GM12872 (cell line): ENCODE measurements at regions not wholly inside any gene's neighbourhood (a gene's known extent, or its start where the extent isn't known, plus 50 kb on each side); places are given as distances from the start of the nearest gene placed in this dataset.

ENCODE experiments used
- TF ChIP-seq, protein P1 (sequence below): IDR thresholded peaks from 3 replicates; pipeline ENCODE4 v1.5.1; 2011; ENCODE audit warnings: low read depth, mild to moderate bottlenecking, low read length, moderate library complexity; ENCODE audit not compliant: insufficient read depth

DNA sequence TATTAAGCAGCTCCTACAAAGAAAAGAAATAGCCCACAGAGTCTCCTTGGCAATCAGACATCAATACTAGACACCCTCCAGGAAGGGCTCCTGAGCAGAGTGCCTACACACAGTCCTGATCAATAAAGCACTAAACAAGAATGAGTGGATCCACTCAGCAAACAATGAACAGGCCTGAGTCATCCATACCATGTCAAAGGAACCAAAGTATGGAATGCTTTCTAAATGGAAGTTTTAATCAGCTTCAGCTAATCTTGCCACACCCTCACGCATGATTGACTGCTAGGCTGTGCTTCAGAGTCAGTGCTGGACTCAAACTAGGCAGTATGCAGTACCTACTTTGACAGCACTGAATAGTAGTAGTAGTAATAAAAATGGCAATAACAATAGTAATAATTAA, 392.7 kb upstream of the HTR2A start:
- TF ChIP-seq, protein P1, sequence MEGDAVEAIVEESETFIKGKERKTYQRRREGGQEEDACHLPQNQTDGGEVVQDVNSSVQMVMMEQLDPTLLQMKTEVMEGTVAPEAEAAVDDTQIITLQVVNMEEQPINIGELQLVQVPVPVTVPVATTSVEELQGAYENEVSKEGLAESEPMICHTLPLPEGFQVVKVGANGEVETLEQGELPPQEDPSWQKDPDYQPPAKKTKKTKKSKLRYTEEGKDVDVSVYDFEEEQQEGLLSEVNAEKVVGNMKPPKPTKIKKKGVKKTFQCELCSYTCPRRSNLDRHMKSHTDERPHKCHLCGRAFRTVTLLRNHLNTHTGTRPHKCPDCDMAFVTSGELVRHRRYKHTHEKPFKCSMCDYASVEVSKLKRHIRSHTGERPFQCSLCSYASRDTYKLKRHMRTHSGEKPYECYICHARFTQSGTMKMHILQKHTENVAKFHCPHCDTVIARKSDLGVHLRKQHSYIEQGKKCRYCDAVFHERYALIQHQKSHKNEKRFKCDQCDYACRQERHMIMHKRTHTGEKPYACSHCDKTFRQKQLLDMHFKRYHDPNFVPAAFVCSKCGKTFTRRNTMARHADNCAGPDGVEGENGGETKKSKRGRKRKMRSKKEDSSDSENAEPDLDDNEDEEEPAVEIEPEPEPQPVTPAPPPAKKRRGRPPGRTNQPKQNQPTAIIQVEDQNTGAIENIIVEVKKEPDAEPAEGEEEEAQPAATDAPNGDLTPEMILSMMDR = no peak

DNA sequence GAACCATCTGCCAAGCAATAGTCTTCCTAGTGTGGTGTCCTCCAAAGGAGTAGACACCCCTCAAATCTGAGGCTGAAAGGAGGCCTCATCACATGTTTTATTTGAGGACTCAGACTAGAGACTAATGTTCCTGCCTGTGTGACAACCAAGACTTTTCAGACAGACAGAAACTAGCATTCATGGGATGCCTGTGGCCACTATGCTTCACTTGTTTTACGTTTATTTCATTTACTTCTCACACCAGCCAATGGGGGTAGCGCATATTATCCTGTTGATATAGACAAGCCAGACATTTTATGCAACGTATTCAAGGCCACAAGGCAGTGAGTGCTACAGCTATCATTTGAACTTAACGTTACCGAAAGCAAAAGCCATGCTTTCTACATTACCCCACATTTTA, 391.7 kb upstream of the HTR2A start:
- TF ChIP-seq, protein P1 = no peak

GRCh38 chr13:47287291-47287751, 390.5 kb upstream of the HTR2A start:
- TF ChIP-seq, protein P1 = no peak

DNA sequence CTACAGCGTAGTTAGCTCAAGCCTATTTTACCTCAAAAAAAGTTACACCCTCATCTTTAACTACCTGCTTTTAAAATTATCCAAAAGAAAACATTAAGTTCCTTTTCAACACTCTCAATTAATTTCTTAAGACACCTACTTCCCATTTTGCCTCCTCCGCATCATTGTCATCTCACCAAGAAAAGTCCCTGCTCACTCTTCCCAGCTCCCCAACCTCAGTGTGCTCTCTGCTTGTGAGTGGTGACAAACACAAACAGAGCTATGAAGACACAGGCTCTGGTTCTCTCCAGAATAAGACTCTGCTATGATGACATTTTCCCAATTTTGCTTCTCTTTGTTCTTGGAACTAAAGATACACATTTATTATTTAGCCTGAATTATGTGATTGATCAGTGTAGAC, 385.1 kb upstream of the HTR2A start:
- TF ChIP-seq, protein P1 = no peak

GRCh38 chr13:47279920-47280319, 383.1 kb upstream of the HTR2A start:
- TF ChIP-seq, protein P1 = no peak

- TF ChIP-seq, protein P1 = no peak
These were observed 380.9 kb upstream of the HTR2A start for GRCh38 chr13:47277774-47278173.

DNA sequence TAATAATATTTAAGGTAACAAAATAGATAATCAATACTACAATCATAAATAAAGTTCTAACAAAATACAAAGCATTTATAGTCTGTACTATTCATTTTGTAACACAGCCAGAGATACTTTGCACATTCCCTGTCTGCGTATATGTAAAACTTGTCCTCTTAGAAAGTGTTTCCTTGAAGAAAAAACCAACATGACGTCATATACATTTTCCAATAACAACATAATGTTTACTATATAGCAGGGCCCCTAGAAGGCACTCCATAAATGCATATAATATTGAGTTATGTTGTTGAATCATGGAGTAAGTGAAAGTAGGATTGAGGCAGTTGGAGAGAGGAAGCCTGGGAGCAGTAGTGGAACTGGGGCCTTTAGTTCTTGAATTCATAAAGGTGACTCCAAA, 371.4 kb upstream of the HTR2A start:
- TF ChIP-seq, protein P1 = no peak

DNA sequence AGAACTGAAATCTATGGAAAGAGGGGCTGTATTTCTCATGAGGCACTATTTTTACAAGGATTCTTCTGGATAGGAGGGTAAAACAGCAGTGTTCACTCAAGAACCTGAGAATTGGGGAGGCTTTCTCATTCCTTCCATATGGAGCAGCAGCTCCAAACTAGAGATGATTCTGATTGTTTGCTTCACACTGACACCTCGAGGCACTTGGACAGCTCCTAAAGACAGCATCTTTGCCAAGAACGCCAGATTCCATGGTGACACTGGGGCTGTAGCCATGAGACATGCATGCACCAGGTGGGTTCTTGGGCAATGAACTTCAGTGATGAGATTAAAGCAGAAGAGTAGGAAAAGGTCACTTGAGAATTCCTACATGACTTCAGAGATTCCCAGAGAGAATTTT, 361.5 kb upstream of the HTR2A start:
- TF ChIP-seq, protein P1 = no peak
